SK-N-SH (cell line): ENCODE measurements at regions not wholly inside any gene's neighbourhood (a gene's known extent, or its start where the extent isn't known, plus 50 kb on each side); places are given as distances from the start of the nearest gene placed in this dataset.

Experiments used
- CTCF ChIA-PET: fragments of 300-600, 350-600 bp; formaldehyde crosslinking; extraction: SDS; loops from one replicate; lab custom pipeline; 2021; lab: Yijun Ruan, JAX
- POLR2A ChIA-PET: fragments of 350-600 bp; sonication (Branson Sonifier 250); formaldehyde crosslinking; extraction: SDS; loops from one replicate; lab custom pipeline; 2020; ENCODE audit warnings: antibody characterized with exemption, inconsistent platforms; lab: Yijun Ruan, JAX
- DNase-seq: peaks from one replicate; pipeline ENCODE4 v3.0.0; 2012
- H2AFZ ChIP-seq: fragments of 200-600 bp; sonication (generic); 2 replicates; pipeline ENCODE4 v1.8.1; 2016; ENCODE audit warnings: antibody characterized with exemption, mild to moderate bottlenecking, low read depth
- H3F3A ChIP-seq: fragments of 200-600 bp; sonication (generic); replicated peaks from 2 replicates; pipeline ENCODE3; 2016; ENCODE audit warnings: antibody characterized with exemption, mild to moderate bottlenecking; ENCODE audit not compliant: insufficient read depth
- H3K27ac ChIP-seq, 2 experiments: fragments of 200-500 bp in 1 of 2; fragments of 200-600 bp in 1 of 2; sonication (Bioruptor generic) in 1 of 2; sonication (generic), shearing (Covaris generic) in 1 of 2; 2 replicates each; pipeline versions ENCODE4 v1.5.1 to v1.6.1; 2014 to 2016; ENCODE audit warnings: low read depth in 2 of 2, inconsistent platforms in 1 of 2, low read length in 1 of 2, mild to moderate bottlenecking in 1 of 2, mixed read lengths in 1 of 2
- H3K27me3 ChIP-seq: fragments of 200-600 bp; sonication (generic), shearing (Covaris generic); 2 replicates; pipeline ENCODE4 v1.6.1; 2016; ENCODE audit warnings: mixed run types; ENCODE audit not compliant: insufficient read depth
- H3K36me3 ChIP-seq, 2 experiments: fragments of 200-500 bp in 1 of 2; fragments of 200-600 bp in 1 of 2; sonication (Bioruptor generic) in 1 of 2; sonication (generic) in 1 of 2; replicated peaks in 1 of 2; 2 replicates each; pipeline versions ENCODE3 to v1.5.1; 2014 to 2016; ENCODE audit warnings: low read length in 1 of 2, mild to moderate bottlenecking in 1 of 2; ENCODE audit not compliant: insufficient read depth in 2 of 2, control insufficient read depth in 1 of 2
- H3K4me1 ChIP-seq, 2 experiments: fragments of 200-500 bp in 1 of 2; fragments of 200-600 bp in 1 of 2; sonication (Bioruptor generic) in 1 of 2; sonication (generic), shearing (Covaris generic) in 1 of 2; 2 replicates each; pipeline versions ENCODE4 v1.5.1 to v1.6.1; 2014 to 2016; ENCODE audit warnings: low read depth in 1 of 2, low read length in 1 of 2, mixed run types in 1 of 2; ENCODE audit not compliant: insufficient read depth in 2 of 2, control insufficient read depth in 1 of 2
- H3K4me2 ChIP-seq: fragments of 200-600 bp; sonication (generic), shearing (Covaris generic); 2 replicates; pipeline ENCODE4 v1.6.1; 2017; ENCODE audit warnings: mixed run types
- H3K4me3 ChIP-seq, 2 experiments: fragments of 200-500 bp in 1 of 2; fragments of 200-600 bp in 1 of 2; sonication (Bioruptor generic) in 1 of 2; sonication (generic), shearing (Covaris generic) in 1 of 2; 2 replicates each; pipeline versions ENCODE4 v1.5.1 to v1.8.1; 2014 to 2016; ENCODE audit warnings: low read depth in 2 of 2, inconsistent platforms in 1 of 2, low read length in 1 of 2, mild to moderate bottlenecking in 1 of 2, mixed read lengths in 1 of 2, moderate library complexity in 1 of 2
- H3K79me2 ChIP-seq: fragments of 200-600 bp; sonication (generic); 2 replicates; pipeline ENCODE4 v1.8.1; 2017; ENCODE audit warnings: mild to moderate bottlenecking; ENCODE audit not compliant: insufficient read depth
- H3K9ac ChIP-seq: fragments of 200-600 bp; sonication (generic); 2 replicates; pipeline ENCODE4 v1.6.1; 2017; ENCODE audit warnings: mixed run types
- H3K9me2 ChIP-seq: fragments of 200-600 bp; sonication (generic); 2 replicates; pipeline ENCODE4 v1.6.1; 2017; ENCODE audit warnings: mixed run types
- H3K9me3 ChIP-seq: fragments of 200-600 bp; sonication (generic); 2 replicates; pipeline ENCODE4 v1.6.1; 2017; ENCODE audit warnings: mixed run types, mild to moderate bottlenecking, moderate library complexity
- H4K20me1 ChIP-seq: fragments of 200-600 bp; sonication (generic); 2 replicates; pipeline ENCODE4 v1.6.1; 2017; ENCODE audit warnings: mild to moderate bottlenecking, mixed run types; ENCODE audit not compliant: insufficient read depth
- CTCF ChIP-seq: fragments of 200-600 bp; sonication (generic); IDR thresholded peaks from 2 replicates; pipeline ENCODE4 v1.6.1; 2017; ENCODE audit warnings: antibody characterized with exemption, mild to moderate bottlenecking, moderate library complexity
- ELF1 ChIP-seq: IDR thresholded peaks from 2 replicates; pipeline ENCODE4 v1.4.0; 2012
- EP300 ChIP-seq, 2 experiments: IDR thresholded peaks; 2 replicates each; pipeline versions ENCODE4 v1.4.0 to v1.6.1; 2012; ENCODE audit warnings: borderline replicate concordance in 1 of 2, low read depth in 1 of 2, low read length in 1 of 2
- EZH2phosphoT487 ChIP-seq: fragments of 200-600 bp; sonication (generic); IDR thresholded peaks from 2 replicates; pipeline ENCODE4 v1.6.1; 2017; ENCODE audit warnings: low read depth, mixed run types, mild to moderate bottlenecking, antibody characterized with exemption, moderate library complexity, borderline replicate concordance
- FOXM1 ChIP-seq: IDR thresholded peaks from 2 replicates; pipeline ENCODE4 v1.4.0; 2012; ENCODE audit warnings: low read depth, mild to moderate bottlenecking
- IRF3 ChIP-seq: fragments of 150-350 bp; IDR thresholded peaks from 2 replicates; pipeline ENCODE4 v1.6.1; 2016; ENCODE audit warnings: mild to moderate bottlenecking, low read depth, low read length
- MXI1 ChIP-seq: IDR thresholded peaks from 2 replicates; pipeline ENCODE4 v1.6.1; 2012; ENCODE audit warnings: mild to moderate bottlenecking, low read depth, low read length, improper control_type of control experiment
- NFIC ChIP-seq: IDR thresholded peaks from 2 replicates; pipeline ENCODE4 v1.4.0; 2012; ENCODE audit warnings: borderline replicate concordance
- RCOR1 ChIP-seq: fragments of 150-350 bp; IDR thresholded peaks from 2 replicates; pipeline ENCODE4 v1.6.1; 2017; ENCODE audit warnings: antibody characterized with exemption, low read length
- SIN3A ChIP-seq: IDR thresholded peaks from 2 replicates; pipeline ENCODE4 v1.6.1; 2012; ENCODE audit warnings: low read depth, mild to moderate bottlenecking, low read length, moderate library complexity, borderline replicate concordance
- TAF1 ChIP-seq: IDR thresholded peaks from 2 replicates; pipeline ENCODE4 v1.6.1; 2012; ENCODE audit warnings: low read depth, mild to moderate bottlenecking, low read length, moderate library complexity, borderline replicate concordance
- TCF12 ChIP-seq: IDR thresholded peaks from 2 replicates; pipeline ENCODE4 v1.4.0; 2012
- TEAD4 ChIP-seq: IDR thresholded peaks from 2 replicates; pipeline ENCODE4 v1.4.0; 2012; ENCODE audit warnings: mild to moderate bottlenecking, borderline replicate concordance; ENCODE audit not compliant: insufficient read depth
- YY1 ChIP-seq: IDR thresholded peaks from 2 replicates; pipeline ENCODE4 v1.4.0; 2012; ENCODE audit warnings: low read depth, mild to moderate bottlenecking
- ZBTB33 ChIP-seq: IDR thresholded peaks from 2 replicates; pipeline ENCODE4 v1.4.0; 2012; ENCODE audit warnings: low read depth, borderline replicate concordance
- WGBS: methylation state at CpG from one replicate; pipeline ENCODE4 v1.1.6; 2017; ENCODE audit warnings: low lambda C conversion rate; 5-methylcytosine and 5-hydroxymethylcytosine counted together

GRCh38 chr6:51463321-51463720 is 624.1 kb downstream of the PKHD1 start (continued):
- TF ChIP-seq FOXM1 (no peak), ZBTB33 (no peak), TCF12 (no peak), TEAD4 (no peak)

GRCh38 chr6:51464956-51465355 is 622.5 kb downstream of the PKHD1 start:
- CTCF ChIA-PET = no interaction called here

More at GRCh38 chr6:51464956-51465355, 622.5 kb downstream of the PKHD1 start:
- no peaks in the 10 kb centered on the region for H3K27me3 ChIP-seq
- no peaks in the 10 kb centered on the region; the same call in 1 of the 2 replicates for H3K9me2 ChIP-seq
- TF ChIP-seq FOXM1 (no peak), EZH2phosphoT487 (no peak), EP300 (IDR thresholded peaks at IDR 0.05; ENCODE audit: borderline replicate concordance in 1 of 2, low read depth in 1 of 2, low read length in 1 of 2) (no peak), CTCF (no peak), SIN3A (no peak), NFIC (no peak), TAF1 (no peak), MXI1 (no peak), IRF3 (no peak), ELF1 (no peak), RCOR1 (no peak), YY1 (no peak)
- H3K9ac ChIP-seq = no peak overlapping the region
- H3K36me3 ChIP-seq = no peaks in the 10 kb centered on the region
- no peak overlapping the region for H3K4me3 ChIP-seq
- H3K4me1 ChIP-seq = peaks cover 0 to 6% of the 10 kb centered on the region in 2 experiments; a peak in 1 of 4 replicates
- H3K9me3 ChIP-seq = no peaks in the 10 kb centered on the region
- no peaks in the 10 kb centered on the region for H3F3A ChIP-seq
- H3K27ac ChIP-seq = no peak overlapping the region
- H2AFZ ChIP-seq = no peak overlapping the region
- POLR2A ChIA-PET = no interaction called here
- WGBS = 26% methylated on average over 1 of the region's 1 CpG
- no peaks in the 10 kb centered on the region for H4K20me1 ChIP-seq
- H3K79me2 ChIP-seq = no peaks in the 10 kb centered on the region
- DNase-seq = no peak
- no peak overlapping the region for H3K4me2 ChIP-seq
